HG03378 (cell line): ENCODE measurements at regions not wholly inside any gene's neighbourhood (a gene's known extent, or its start where the extent isn't known, plus 50 kb on each side); places are given as distances from the start of the nearest gene placed in this dataset.
"Not testable (repeated sequence)": the region's sequence is repeated elsewhere in the genome, so short reads cannot be mapped to it uniquely, and the experiment has no call there.

Source experiments
- ATAC-seq: cut with Tn5 transposase; IDR thresholded peaks from one replicate; pipeline ENCODE4 v1.9.1; 2021; ENCODE audit warnings: mild to moderate bottlenecking, moderate library complexity; ENCODE audit not compliant: unreplicated experiment

DNA sequence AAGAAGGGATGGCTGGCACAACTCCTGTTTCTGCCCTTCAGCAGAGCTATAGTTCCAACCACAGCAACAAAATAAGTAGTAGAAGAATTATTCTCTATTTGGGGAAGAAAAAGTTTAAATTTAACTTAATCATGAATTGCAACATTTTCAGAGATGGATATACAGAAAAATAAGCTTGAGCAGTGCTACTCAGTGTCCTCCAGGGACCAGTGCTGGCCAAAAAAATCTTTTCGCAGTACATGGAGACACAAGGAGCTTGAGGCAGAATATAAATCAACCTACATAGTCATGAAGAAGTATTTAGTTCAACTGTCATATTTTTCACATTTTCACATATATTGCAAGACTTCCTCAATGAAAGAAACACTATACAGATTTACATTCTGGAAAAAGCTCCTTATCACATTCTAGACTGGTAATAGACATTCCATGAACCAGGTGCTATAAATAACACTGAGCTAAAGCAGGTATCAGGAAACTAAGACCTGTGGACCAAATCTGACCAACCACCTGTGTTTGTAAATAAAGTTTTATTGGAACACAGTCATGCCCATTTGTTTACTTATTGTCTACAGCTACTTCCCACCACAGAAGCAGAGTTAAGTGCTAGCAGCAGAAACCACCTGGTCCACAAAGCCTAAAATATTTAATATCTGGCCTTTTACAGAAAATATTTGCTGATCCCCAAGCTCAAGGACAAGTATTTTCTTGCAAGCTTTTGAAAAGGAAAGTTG, 101.9 kb downstream of the RGS21 start:
- no peak for ATAC-seq

DNA sequence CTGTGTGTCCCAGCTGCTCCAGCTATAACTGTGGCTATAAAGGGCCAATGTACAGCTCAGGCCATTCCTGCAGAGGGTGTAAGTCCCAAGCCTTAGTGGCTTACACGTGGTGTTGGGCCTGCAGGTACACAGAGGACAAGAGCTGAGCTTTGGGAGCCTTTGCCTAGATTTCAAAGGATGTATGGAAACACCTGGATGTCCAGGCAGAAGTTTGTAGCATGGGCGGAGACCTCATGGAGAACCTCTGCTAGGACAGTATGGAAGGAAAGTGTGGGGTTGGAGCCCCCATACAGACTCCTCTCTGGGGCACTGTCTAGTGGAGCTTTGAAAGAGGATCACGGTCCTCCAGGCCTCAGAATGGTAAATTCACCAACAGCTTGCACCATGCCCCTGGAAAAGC, 113.9 kb downstream of the RGS21 start:
- ATAC-seq = no peak

- ATAC-seq = no peak
These were observed 118.9 kb downstream of the RGS21 start for GRCh38 chr1:192435704-192436103.

DNA sequence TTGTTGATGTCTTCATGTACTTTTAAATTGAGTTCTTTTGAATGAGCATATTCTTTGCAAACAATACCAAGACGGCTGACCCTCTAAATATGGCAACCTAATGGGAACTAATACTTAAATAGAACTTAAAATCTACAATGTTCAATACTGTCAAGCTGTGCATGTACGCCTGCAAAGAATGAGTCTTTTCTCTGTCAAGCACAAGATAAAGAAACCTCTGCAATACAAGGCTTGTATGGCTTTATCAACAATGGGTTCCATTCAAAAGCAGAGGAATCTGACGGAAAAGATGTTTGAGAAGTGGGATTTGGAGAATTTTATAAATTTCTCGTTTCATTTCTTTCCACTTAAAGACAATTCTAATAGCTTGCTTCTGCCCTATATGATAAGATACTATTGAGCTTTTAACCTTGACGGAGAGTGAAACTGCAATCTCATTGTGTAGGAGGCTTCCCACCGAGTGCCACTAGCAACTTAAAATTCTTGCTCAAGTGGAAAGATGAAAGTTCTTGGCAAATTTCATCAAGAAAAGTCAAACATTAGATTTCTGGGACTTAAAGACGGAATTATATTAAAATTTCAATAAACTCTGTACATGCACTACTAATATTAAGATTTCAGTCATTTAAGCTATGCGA, 119.8 kb downstream of the RGS21 start:
- no peak for ATAC-seq

GRCh38 chr1:192438737-192439136, 121.9 kb downstream of the RGS21 start:
- ATAC-seq = no peak

GRCh38 chr1:192439373-192440025, 122.7 kb downstream of the RGS21 start:
- ATAC-seq = no peak

- ATAC-seq = no peak
These were observed 124.7 kb downstream of the RGS21 start for GRCh38 chr1:192441492-192441891.

DNA sequence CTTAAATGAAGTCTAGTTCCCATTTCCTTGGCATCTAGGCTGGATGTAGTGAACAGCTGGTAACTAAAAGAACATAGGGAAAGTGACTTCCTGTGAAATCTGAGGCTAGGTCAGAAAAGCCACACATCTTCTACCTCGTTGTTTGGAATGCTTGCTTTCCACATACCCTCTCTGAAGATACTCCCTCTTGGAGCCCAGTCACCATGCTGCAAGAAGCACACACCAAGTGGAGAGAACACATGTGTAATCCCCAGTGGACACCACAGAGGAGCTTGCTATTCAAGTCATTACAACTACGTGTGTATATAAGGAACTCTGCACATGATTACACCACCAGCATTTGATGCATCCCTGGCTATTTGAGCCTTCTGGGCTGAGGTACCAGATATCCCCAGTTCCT, 125.9 kb downstream of the RGS21 start:
- no peak for ATAC-seq

DNA sequence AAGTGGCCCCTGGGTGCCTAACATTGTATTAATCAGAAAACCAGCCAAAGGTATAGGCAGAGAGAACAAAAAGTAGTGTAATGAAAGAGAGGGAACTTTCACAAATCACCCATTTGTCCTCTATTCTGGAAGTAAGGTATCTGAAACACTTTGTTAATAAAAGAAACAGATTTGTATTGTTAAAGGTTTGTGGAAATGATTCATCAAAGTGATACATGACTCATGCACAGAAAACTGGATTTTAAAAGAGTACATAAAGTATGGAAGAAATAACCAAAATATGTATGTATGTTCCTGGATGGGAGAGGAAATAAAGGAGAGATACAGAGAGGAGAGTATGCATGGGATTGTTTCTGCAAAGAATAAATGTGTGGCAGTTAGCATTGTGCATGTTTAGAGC, 126.8 kb downstream of the RGS21 start:
- ATAC-seq = no peak

DNA sequence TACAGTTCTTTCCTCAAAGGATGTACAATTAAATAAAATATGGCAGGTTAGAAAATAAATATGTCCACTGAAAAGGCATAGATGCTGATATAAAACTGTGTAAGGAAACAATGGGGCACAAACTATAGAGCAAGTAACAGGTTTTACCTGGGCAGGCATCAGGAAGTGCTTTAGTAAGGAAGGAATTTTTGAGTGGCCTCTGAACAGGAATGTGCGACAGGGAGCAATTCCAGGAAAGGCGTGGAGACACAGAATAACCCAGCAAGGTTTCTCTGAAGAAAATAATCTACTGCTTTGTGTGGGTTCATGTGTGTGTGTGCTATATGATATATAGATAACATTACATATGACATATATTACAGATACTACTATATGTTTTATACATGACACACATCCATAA, 128.4 kb downstream of the RGS21 start:
- no peak for ATAC-seq

DNA sequence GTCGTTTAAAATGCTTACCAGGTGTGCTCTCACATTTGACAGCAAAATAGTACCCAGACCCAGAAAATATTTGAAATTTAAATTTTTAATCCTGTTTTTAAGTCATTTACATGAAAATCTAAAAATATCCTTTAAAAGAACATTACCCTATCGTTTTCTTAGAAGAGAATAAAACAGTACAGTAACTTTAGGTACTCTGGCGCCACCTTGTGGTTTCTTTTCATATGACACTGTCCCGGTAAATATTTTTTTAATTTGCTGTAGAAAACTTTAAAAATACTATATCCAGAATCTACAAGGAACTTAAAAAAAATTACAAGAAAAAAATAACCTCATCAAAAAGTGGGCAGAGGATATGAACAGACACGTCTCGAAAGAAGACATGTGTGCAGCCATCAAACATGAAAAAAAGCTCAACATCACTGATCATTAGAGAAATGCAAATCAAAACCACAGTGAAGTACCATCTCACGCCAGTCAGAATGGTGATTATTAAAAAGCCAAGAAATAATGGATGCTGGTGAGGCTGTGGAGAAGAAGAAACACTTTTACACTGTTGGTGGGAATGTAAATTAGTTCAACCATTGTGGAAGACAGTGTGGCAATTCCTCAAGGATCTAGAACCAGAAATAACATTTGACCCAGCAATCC, 129.2 kb downstream of the RGS21 start:
- ATAC-seq = peak; percentile 65

DNA sequence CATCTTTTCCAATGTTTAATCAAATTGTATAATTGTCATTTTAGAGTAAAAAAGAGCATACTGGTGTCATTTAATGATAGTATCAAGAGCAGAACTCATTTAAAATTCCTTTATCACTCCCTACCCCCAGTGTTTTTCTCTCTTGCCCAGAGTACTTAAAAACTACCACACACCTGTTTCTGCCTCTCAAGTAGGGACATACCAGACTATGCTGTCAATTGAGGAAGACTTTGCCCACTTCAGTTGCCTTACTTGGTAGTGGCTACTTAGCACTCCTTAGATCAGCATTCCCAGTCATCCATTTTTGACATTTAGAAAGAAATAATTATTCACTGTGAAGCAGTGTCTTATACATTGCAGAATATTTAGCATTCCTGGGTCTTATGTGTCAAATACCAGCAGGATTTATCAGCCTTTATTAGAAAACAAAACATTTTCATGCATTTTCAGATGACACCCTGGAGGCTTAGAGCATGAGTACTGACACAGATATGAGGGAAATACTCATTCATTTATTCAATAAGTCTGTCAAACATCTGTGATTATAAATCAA, 127.5 kb upstream of the RGS1 start:
- ATAC-seq = no peak

DNA sequence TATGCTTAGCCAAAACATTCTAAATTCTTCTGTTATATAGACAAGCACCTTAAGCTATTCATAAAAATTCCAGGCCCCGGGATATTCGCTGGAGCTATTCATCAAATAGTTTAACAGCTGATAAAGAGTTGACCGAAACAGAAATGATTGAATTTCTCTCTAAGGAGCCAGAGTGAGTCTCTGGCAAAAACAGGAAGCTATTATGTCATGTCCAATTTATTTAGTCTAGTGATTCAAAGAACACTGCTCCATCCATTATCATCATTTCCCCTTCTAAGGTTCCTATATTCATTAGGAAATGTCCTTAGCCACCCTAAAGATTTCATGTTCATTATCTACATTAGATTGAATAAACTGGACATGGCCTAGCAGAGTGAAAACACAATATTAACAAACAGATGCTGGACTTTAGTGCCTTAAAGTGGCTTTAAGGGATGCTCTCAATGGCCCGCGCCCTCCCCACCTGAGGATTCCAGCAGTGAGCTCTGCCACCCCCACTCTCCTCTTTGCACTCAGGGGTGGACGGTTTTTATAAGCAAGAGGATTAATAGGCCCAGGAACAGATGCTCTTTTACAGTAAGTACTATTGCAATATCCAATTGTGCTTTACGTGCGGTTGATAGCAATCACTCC, 122.1 kb upstream of the RGS1 start:
- no peak for ATAC-seq

DNA sequence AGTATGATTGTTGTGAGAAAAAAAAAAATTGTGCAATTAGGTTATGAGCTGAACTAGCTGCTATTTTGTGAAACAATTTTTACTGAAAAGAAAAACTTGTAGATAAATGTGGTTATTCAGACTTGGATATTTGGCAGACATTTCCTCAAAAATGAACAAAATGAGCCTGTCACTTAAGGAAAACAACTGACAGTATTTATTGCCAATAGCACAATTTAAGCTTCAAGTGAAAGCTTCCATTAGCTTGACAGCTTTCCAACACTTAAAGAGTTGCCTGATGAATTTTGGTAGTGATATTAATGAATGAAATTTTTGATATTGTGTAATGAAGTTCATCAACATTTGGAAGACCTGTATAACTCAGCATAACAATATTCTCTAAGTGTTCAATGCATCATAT, 116.1 kb upstream of the RGS1 start:
- ATAC-seq = no peak

GRCh38 chr1:192461684-192462083, 113.9 kb upstream of the RGS1 start:
- ATAC-seq = no peak

- ATAC-seq = no peak
These were observed 113.0 kb upstream of the RGS1 start for GRCh38 chr1:192462616-192463015.

DNA sequence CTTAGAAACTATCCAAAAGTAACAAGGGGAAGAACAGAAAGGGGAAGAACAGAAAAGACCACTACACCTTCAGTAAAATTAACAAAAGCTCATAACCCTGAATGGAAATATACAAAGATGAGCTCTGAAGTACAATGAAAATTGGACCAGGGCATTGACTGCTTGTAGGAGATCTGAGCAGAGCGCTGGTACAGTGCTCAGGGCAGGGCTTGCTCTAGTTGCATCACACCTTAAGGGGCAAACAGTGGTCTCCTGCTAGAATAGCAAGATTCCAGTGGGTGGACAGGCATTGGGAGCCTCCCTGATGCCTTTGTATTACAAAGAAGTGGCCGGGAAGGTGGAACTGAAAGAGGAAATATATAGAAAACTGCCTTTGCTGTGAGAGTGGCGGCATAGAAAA, 111.9 kb upstream of the RGS1 start:
- ATAC-seq = no peak

DNA sequence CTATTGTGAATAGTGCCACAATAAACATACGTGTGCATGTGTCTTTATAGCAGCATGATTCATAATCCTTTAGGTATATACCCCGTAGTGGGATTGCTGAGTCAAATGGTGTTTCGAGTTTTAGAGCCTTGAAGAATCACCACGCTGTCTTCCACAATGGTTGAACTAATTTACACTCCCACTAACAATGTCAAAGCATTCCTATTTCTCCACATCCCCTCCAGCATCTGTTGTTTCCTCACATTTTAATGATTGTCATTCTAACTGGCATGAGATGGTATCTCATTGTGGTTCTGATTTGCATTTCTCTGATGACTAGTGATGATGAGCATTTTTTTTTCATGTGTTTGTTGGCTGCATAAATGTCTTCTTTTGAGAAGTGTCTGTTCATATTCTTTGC, 110.4 kb upstream of the RGS1 start:
- ATAC-seq = not testable (repeated sequence)

GRCh38 chr1:192474080-192474683, 101.4 kb upstream of the RGS1 start:
- no peak for ATAC-seq

- no peak for ATAC-seq
These were observed 100.2 kb upstream of the RGS1 start for GRCh38 chr1:192475329-192475728.

DNA sequence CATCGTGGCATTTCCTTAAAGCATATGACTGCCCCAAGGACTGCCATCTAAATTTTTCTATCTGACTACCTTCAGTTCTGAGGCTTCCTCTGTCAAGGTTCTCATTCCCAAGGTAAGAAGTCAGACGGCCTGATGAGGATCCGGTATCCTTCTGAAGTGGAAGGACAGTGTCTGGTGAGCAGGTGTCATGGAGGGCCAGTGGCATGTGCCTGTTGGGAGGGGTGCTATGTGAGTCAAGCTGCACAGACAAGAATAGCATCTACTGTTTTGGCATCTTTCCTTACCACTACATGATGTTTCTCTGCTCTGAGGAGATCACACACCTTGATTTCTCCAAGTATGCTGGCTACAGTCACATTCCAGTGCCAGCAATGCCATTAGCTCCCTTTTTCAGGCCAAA, 99.6 kb upstream of the RGS1 start:
- no peak for ATAC-seq
